ENCODE measurements at regions not wholly inside any gene's neighbourhood (a gene's known extent, or its start where the extent isn't known, plus 50 kb on each side); places are given as distances from the start of the nearest gene placed in this dataset.

DNA sequence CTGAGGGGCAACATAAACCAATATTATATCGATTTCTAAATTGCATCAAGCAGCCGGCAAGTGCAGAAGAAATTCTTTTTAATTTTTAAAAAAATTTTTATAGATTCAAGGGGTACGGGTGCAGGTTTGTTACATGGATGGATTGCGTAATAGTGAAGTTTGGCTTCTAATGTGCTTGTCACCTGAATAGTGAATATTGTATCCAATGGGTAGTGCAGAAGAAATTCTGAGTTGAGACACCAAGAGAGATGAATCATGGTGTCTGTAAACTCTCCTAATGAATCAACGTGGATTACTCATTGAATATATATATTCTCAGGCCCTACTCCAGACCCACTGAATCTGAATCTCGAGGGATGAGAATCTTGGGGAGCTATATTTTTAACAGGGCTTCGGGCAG, 253.7 kb upstream of the FOXD3 start:
- TF ChIP-seq POLR2A (IDR thresholded peaks at IDR 0.05), result no peak
- TF ChIP-seq, protein P1, sequence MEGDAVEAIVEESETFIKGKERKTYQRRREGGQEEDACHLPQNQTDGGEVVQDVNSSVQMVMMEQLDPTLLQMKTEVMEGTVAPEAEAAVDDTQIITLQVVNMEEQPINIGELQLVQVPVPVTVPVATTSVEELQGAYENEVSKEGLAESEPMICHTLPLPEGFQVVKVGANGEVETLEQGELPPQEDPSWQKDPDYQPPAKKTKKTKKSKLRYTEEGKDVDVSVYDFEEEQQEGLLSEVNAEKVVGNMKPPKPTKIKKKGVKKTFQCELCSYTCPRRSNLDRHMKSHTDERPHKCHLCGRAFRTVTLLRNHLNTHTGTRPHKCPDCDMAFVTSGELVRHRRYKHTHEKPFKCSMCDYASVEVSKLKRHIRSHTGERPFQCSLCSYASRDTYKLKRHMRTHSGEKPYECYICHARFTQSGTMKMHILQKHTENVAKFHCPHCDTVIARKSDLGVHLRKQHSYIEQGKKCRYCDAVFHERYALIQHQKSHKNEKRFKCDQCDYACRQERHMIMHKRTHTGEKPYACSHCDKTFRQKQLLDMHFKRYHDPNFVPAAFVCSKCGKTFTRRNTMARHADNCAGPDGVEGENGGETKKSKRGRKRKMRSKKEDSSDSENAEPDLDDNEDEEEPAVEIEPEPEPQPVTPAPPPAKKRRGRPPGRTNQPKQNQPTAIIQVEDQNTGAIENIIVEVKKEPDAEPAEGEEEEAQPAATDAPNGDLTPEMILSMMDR (IDR thresholded peaks at IDR 0.05), result no peak

All from adrenal gland (tissue), 5 donors.